ENCODE measurements at regions not wholly inside any gene's neighbourhood (a gene's known extent, or its start where the extent isn't known, plus 50 kb on each side); places are given as distances from the start of the nearest gene placed in this dataset.
A peak's percentile ranks its signal among the peaks of the same experiment; 100 is the strongest.
"Not testable (repeated sequence)": the region's sequence is repeated elsewhere in the genome, so short reads cannot be mapped to it uniquely, and the experiment has no call there.

GRCh38 chr11:112706863-112707262 lies 254.4 kb upstream of the NCAM1 start:
- TF ChIP-seq POLR2A (IDR thresholded peaks at IDR 0.05): no peak
- TF ChIP-seq, protein P1, sequence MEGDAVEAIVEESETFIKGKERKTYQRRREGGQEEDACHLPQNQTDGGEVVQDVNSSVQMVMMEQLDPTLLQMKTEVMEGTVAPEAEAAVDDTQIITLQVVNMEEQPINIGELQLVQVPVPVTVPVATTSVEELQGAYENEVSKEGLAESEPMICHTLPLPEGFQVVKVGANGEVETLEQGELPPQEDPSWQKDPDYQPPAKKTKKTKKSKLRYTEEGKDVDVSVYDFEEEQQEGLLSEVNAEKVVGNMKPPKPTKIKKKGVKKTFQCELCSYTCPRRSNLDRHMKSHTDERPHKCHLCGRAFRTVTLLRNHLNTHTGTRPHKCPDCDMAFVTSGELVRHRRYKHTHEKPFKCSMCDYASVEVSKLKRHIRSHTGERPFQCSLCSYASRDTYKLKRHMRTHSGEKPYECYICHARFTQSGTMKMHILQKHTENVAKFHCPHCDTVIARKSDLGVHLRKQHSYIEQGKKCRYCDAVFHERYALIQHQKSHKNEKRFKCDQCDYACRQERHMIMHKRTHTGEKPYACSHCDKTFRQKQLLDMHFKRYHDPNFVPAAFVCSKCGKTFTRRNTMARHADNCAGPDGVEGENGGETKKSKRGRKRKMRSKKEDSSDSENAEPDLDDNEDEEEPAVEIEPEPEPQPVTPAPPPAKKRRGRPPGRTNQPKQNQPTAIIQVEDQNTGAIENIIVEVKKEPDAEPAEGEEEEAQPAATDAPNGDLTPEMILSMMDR (IDR thresholded peaks at IDR 0.05): no peak
- no peak for DNase-seq

GRCh38 chr11:112714340-112714739 lies 246.9 kb upstream of the NCAM1 start:
- intact Hi-C loops (cut with DNase I; ENCODE audit: low total_unique reads); H3K27me3 ChIP-seq; H3K27ac ChIP-seq; DNase-seq; H3K4me1 ChIP-seq; H3K9me3 ChIP-seq; H3K36me3 ChIP-seq; H3K4me3 ChIP-seq: not testable (repeated sequence)

More at GRCh38 chr11:112706863-112707262, 254.4 kb upstream of the NCAM1 start:
- H3K9me3 ChIP-seq: no peaks in the 10 kb centered on the region
- H3K4me3 ChIP-seq: no peak overlapping the region
- H3K4me1 ChIP-seq: no peaks in the 10 kb centered on the region
- H3K27me3 ChIP-seq: no peaks in the 10 kb centered on the region
- intact Hi-C loops (cut with DNase I; ENCODE audit: low total_unique reads): no loop called here
- no peaks in the 10 kb centered on the region for H3K36me3 ChIP-seq
- H3K27ac ChIP-seq: peak overlapping the region in 1 of 2 donors; percentile 44

GRCh38 chr11:112715056-112715455 lies 246.2 kb upstream of the NCAM1 start:
- no peak for DNase-seq
- Histone ChIP-seq H3K4me1 (no peaks in the 10 kb centered on the region), H3K9me3 (no peaks in the 10 kb centered on the region), H3K4me3 (no peak overlapping the region), H3K27ac (no peak overlapping the region), H3K36me3 (no peaks in the 10 kb centered on the region), H3K27me3 (no peaks in the 10 kb centered on the region)
- intact Hi-C loops (cut with DNase I; ENCODE audit: low total_unique reads): no loop called here
- TF ChIP-seq POLR2A (IDR thresholded peaks at IDR 0.05): no peak
- TF ChIP-seq, protein P1 (IDR thresholded peaks at IDR 0.05): no peak

DNA sequence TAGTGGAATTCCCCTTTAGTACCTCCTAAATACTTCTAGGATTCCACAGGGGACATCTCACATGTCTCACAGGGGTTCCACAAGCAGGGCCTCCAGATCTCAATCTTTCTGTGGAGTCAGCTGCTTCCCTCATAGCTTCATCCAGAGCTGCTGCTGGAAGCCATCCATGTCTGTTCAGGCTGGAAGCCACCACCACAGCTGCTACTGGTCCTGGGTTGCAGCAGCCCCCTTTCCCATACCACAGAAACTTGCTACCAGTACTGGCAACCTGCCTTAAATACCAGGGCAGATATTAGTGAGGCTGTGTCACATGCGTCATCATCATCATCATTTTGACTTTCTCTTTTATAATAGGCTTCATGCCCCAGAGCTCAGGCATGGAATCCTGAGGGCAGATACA lies 242.7 kb upstream of the NCAM1 start:
- Histone ChIP-seq H3K36me3 (no peaks in the 10 kb centered on the region), H3K27ac (no peak overlapping the region), H3K4me3 (no peak overlapping the region), H3K9me3 (no peaks in the 10 kb centered on the region), H3K27me3 (no peaks in the 10 kb centered on the region), H3K4me1 (no peaks in the 10 kb centered on the region)
- intact Hi-C loops (cut with DNase I; ENCODE audit: low total_unique reads): no loop called here
- TF ChIP-seq, protein P1 (IDR thresholded peaks at IDR 0.05): no peak
- no peak for TF ChIP-seq POLR2A (IDR thresholded peaks at IDR 0.05)
- DNase-seq: no peak

DNA sequence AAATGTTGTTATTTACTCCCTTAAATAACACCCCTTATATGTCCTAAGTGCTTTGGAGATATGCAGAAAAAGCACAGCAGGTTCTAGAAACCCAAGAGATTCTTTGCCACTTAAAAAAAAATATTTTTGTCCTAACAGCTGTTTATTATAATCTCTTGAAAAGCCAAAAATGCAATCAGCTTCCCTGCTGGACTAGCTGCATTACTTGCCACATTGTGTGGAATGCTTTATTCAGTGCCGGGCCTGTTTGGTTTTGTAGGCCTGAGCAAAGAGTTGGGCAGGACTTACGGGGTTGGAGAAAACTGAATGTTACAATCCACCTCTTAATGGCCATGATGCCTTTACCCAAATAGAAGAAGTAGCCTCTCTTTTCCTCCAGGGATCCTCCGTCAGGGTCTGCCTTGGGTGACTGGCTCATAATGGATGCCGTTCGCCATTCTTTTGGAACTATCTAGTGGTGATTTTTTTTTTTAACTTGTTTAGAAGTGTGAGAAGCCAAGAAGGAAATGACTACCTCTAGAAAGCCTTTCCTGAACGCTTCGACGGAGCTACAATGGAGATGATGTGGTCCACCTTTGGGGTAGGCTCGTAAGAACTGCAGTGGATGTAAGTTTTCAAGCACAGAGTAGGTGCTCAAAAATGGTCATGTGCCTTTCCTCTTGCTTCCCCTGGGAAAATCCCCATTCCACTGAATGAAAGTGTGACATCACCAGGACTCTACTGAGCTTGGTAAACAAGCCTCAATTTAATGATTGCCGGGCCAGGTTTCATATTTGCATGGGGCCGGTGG lies 241.3 kb upstream of the NCAM1 start:
- H3K4me3 ChIP-seq: no peak overlapping the region
- H3K36me3 ChIP-seq: no peaks in the 10 kb centered on the region
- H3K4me1 ChIP-seq: no peaks in the 10 kb centered on the region
- no peak overlapping the region for H3K27ac ChIP-seq
- no peaks in the 10 kb centered on the region for H3K27me3 ChIP-seq
- intact Hi-C loops (cut with DNase I; ENCODE audit: low total_unique reads): no loop called here
- TF ChIP-seq, protein P1 (IDR thresholded peaks at IDR 0.05): no peak
- TF ChIP-seq POLR2A (IDR thresholded peaks at IDR 0.05): no peak
- H3K9me3 ChIP-seq: no peaks in the 10 kb centered on the region
- DNase-seq: no peak
